SK-N-SH treated with all-trans-retinoic acid at 6 μM for 48 hours (cell line): ENCODE measurements at regions not wholly inside any gene's neighbourhood (a gene's known extent, or its start where the extent isn't known, plus 50 kb on each side); places are given as distances from the start of the nearest gene placed in this dataset.

Experiments used
- ATAC-seq: fragments of 200-7000 bp; cut with Tn5 transposase; 3 replicates; pipeline ENCODE4 v1.9.1; 2020; ENCODE audit warnings: mild to moderate bottlenecking, moderate library complexity
- ARNTL ChIP-seq: fragments of 450-650 bp; formaldehyde crosslinking; IDR thresholded peaks from 2 replicates; pipeline ENCODE4 v1.5.0; 2020; ENCODE audit warnings: low read depth, mild to moderate bottlenecking, moderate library complexity, borderline replicate concordance
- BACH2 ChIP-seq: fragments of 250-450 bp; sonication (Bioruptor Pico); IDR thresholded peaks from 2 replicates; pipeline ENCODE4 v1.9.0; 2021; ENCODE audit warnings: mild to moderate bottlenecking, borderline replicate concordance
- CREB5 ChIP-seq: fragments of 250-450 bp; sonication (Bioruptor Pico); IDR thresholded peaks from 2 replicates; pipeline ENCODE4 v1.5.1; 2020; ENCODE audit warnings: low read depth, mild to moderate bottlenecking, moderate library complexity
- CSDC2 ChIP-seq: fragments of 250-450 bp; sonication (Bioruptor Pico); IDR thresholded peaks from 2 replicates; pipeline ENCODE4 v1.5.0; 2020; ENCODE audit warnings: mild to moderate bottlenecking, moderate library complexity
- ESRRG ChIP-seq: fragments of 250-450 bp; sonication (Bioruptor Pico); IDR thresholded peaks from 2 replicates; pipeline ENCODE4 v1.6.1; 2021; ENCODE audit warnings: mild to moderate bottlenecking
- GLIS3 ChIP-seq: fragments of 250-450 bp; sonication (Bioruptor Pico); IDR thresholded peaks from 2 replicates; pipeline ENCODE4 v1.5.0; 2020; ENCODE audit warnings: mild to moderate bottlenecking, moderate library complexity
- ISL1 ChIP-seq: fragments of 250-450 bp; sonication (Bioruptor Pico); IDR thresholded peaks from 2 replicates; pipeline ENCODE4 v2.1.2; 2022; ENCODE audit warnings: mild to moderate bottlenecking, moderate library complexity
- OSR1 ChIP-seq: fragments of 250-450 bp; sonication (Bioruptor Pico); IDR thresholded peaks from 2 replicates; pipeline ENCODE4 v1.8.0; 2022; ENCODE audit warnings: moderate library complexity, mild to moderate bottlenecking, inconsistent platforms
- PATZ1 ChIP-seq: fragments of 250-450 bp; sonication (Bioruptor Pico); IDR thresholded peaks from 2 replicates; pipeline ENCODE4 v1.8.0; 2020; ENCODE audit warnings: mild to moderate bottlenecking, moderate library complexity, borderline replicate concordance
- POU6F1 ChIP-seq: fragments of 250-450 bp; sonication (Bioruptor Pico); IDR thresholded peaks from 2 replicates; pipeline ENCODE4 v1.8.0; 2021; ENCODE audit warnings: low read depth, mild to moderate bottlenecking, moderate library complexity, borderline replicate concordance
- PPARA ChIP-seq: fragments of 250-450 bp; sonication (Bioruptor Pico); IDR thresholded peaks from 2 replicates; pipeline ENCODE4 v1.5.0; 2020; ENCODE audit warnings: mild to moderate bottlenecking, borderline replicate concordance
- RARB ChIP-seq: fragments of 250-450 bp; sonication (Bioruptor Pico); IDR thresholded peaks from 2 replicates; pipeline ENCODE4 v1.8.0; 2021; ENCODE audit warnings: mild to moderate bottlenecking, moderate library complexity
- SNAI2 ChIP-seq: fragments of 250-450 bp; sonication (Bioruptor Pico); IDR thresholded peaks from 2 replicates; pipeline ENCODE4 v1.5.0; 2020; ENCODE audit warnings: mild to moderate bottlenecking, moderate library complexity
- TCF4 ChIP-seq: fragments of 250-450 bp; sonication (Bioruptor Pico); IDR thresholded peaks from 2 replicates; pipeline ENCODE4 v1.8.0; 2021; ENCODE audit warnings: mild to moderate bottlenecking, moderate library complexity, borderline replicate concordance
- TOX ChIP-seq: fragments of 250-450 bp; sonication (Bioruptor Pico); IDR thresholded peaks from 2 replicates; pipeline ENCODE4 v1.8.0; 2021; ENCODE audit warnings: mild to moderate bottlenecking, moderate library complexity, borderline replicate concordance
- TSHZ2 ChIP-seq: fragments of 250-450 bp; sonication (Bioruptor Pico); IDR thresholded peaks from 2 replicates; pipeline ENCODE4 v1.5.0; 2020; ENCODE audit warnings: mild to moderate bottlenecking, moderate library complexity
- ZC3H10 ChIP-seq: fragments of 250-450 bp; sonication (Bioruptor Pico); IDR thresholded peaks from 2 replicates; pipeline ENCODE4 v1.5.1; 2021; ENCODE audit warnings: mild to moderate bottlenecking, moderate library complexity
- ZFP3 ChIP-seq: fragments of 250-450 bp; sonication (Bioruptor Pico); IDR thresholded peaks from 2 replicates; pipeline ENCODE4 v1.5.0; 2020; ENCODE audit warnings: mild to moderate bottlenecking, moderate library complexity
- ZFP30 ChIP-seq: fragments of 450-650 bp; formaldehyde crosslinking; IDR thresholded peaks from 2 replicates; pipeline ENCODE4 v1.5.0; 2022; ENCODE audit warnings: mild to moderate bottlenecking, moderate library complexity
- ZNF565 ChIP-seq: fragments of 450-650 bp; formaldehyde crosslinking; conservative IDR thresholded peaks from 2 replicates; pipeline ENCODE4 v1.5.0; 2020; ENCODE audit warnings: low read depth, mild to moderate bottlenecking, moderate library complexity
- ZNF70 ChIP-seq: fragments of 450-650 bp; formaldehyde crosslinking; IDR thresholded peaks from 2 replicates; pipeline ENCODE4 v1.5.0; 2020; ENCODE audit warnings: mild to moderate bottlenecking, moderate library complexity
- ZNF8 ChIP-seq: fragments of 450-650 bp; formaldehyde crosslinking; IDR thresholded peaks from 2 replicates; pipeline ENCODE4 v1.5.0; 2020; ENCODE audit warnings: mild to moderate bottlenecking, moderate library complexity

GRCh38 chr2:182543741-182544525 is 117.1 kb upstream of the PDE1A start:
- no peak for TF ChIP-seq ZFP30 (CRISPR knock-in tag)
- TF ChIP-seq POU6F1 (CRISPR knock-in tag), result no peak
- TF ChIP-seq ZFP3, result no peak
- no peak for TF ChIP-seq TOX (CRISPR knock-in tag)
- TF ChIP-seq ISL1 (CRISPR knock-in tag), result no peak
- TF ChIP-seq ZC3H10 (CRISPR knock-in tag), result no peak
- no peak for TF ChIP-seq ZNF565 (CRISPR knock-in tag)
- no peak for TF ChIP-seq SNAI2 (CRISPR knock-in tag)
- no peak for TF ChIP-seq ZNF70 (CRISPR knock-in tag)
- TF ChIP-seq BACH2 (CRISPR knock-in tag), result no peak
- no peak for TF ChIP-seq CREB5 (CRISPR knock-in tag)
- no peak for TF ChIP-seq GLIS3
- no peak for TF ChIP-seq ZNF8 (CRISPR knock-in tag)
- no peak for TF ChIP-seq RARB
- no peak for TF ChIP-seq OSR1 (CRISPR knock-in tag)
- no peak for TF ChIP-seq ESRRG (CRISPR knock-in tag)
- no peak for TF ChIP-seq PPARA (CRISPR knock-in tag)
- TF ChIP-seq TSHZ2 (CRISPR knock-in tag), result no peak
- TF ChIP-seq ARNTL (CRISPR knock-in tag), result no peak
- no peak for TF ChIP-seq TCF4 (CRISPR knock-in tag)
- TF ChIP-seq, all 23 proteins: peak for 0
- no peak for ATAC-seq

- ATAC-seq, result no peak
- TF ChIP-seq ESRRG (CRISPR knock-in tag) (no peak), ZC3H10 (CRISPR knock-in tag) (no peak), RARB (no peak), ZNF70 (CRISPR knock-in tag) (no peak), TCF4 (CRISPR knock-in tag) (no peak), CREB5 (CRISPR knock-in tag) (no peak), PATZ1 (CRISPR knock-in tag) (no peak), CSDC2 (no peak), ZNF565 (CRISPR knock-in tag) (no peak), ZFP3 (no peak), ARNTL (CRISPR knock-in tag) (no peak), ZNF8 (CRISPR knock-in tag) (no peak), PPARA (CRISPR knock-in tag) (no peak), TOX (CRISPR knock-in tag) (no peak), SNAI2 (CRISPR knock-in tag) (no peak), OSR1 (CRISPR knock-in tag) (no peak)
Observed at GRCh38 chr2:182545420-182546167, 118.8 kb upstream of the PDE1A start.
